Nephron progenitor cell (in vitro differentiated cells): ENCODE measurements at regions not wholly inside any gene's neighbourhood (a gene's known extent, or its start where the extent isn't known, plus 50 kb on each side); places are given as distances from the start of the nearest gene placed in this dataset.

Source experiments
- DNase-seq: peaks from one replicate; pipeline ENCODE4 v3.0.0; 2021
- H3K27ac Mint-ChIP-seq: 2 replicates; pipeline ENCODE4 v1.8.0; 2021; ENCODE audit warnings: mild to moderate bottlenecking, moderate library complexity, mixed read lengths
- H3K27me3 Mint-ChIP-seq: 2 replicates; pipeline ENCODE4 v1.8.0; 2021; ENCODE audit warnings: mild to moderate bottlenecking, low read depth, mixed read lengths; ENCODE audit not compliant: poor library complexity
- H3K36me3 Mint-ChIP-seq: 2 replicates; pipeline ENCODE4 v1.8.0; 2021; ENCODE audit warnings: low read depth, mixed read lengths
- H3K4me1 Mint-ChIP-seq: 2 replicates; pipeline ENCODE4 v1.8.0; 2021; ENCODE audit warnings: mixed read lengths
- H3K4me3 Mint-ChIP-seq: 2 replicates; pipeline ENCODE4 v1.8.0; 2021; ENCODE audit warnings: mild to moderate bottlenecking, moderate library complexity, mixed read lengths
- H3K9me3 Mint-ChIP-seq: 2 replicates; pipeline ENCODE4 v1.8.0; 2021; ENCODE audit warnings: mild to moderate bottlenecking, moderate library complexity, mixed read lengths
- TF ChIP-seq, protein P1 (sequence below): fragments of 200-600 bp; sonication (generic); IDR thresholded peaks from 2 replicates; pipeline ENCODE4 v1.5.0; 2021; ENCODE audit warnings: antibody characterized with exemption

DNA sequence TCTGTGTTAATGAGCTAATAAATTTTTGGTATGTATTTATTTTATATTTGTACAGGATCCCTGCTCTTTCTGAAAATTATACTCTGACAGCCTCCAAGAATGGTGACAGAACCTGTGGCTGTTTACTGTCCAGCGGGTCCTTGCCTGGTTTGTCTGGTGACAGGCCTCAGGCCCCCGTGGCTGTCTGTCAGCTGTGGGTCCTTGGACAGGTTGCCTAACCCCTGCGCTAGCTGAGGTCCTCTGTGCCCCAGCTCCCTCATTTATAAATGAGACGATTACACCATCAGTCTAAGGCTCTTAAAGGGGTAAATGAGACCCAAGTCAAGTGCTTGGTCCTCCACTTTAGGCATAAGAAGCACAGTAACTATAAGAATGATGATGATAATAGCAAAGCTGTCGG, 125.1 kb upstream of the COL5A1 start:
- H3K27me3 Mint-ChIP-seq, result peaks cover 9% of the 10 kb centered on the region
- H3K4me3 Mint-ChIP-seq, result no peak overlapping the region
- peaks cover 8% of the 10 kb centered on the region for H3K4me1 Mint-ChIP-seq
- H3K27ac Mint-ChIP-seq, result no peak overlapping the region
- TF ChIP-seq, protein P1, sequence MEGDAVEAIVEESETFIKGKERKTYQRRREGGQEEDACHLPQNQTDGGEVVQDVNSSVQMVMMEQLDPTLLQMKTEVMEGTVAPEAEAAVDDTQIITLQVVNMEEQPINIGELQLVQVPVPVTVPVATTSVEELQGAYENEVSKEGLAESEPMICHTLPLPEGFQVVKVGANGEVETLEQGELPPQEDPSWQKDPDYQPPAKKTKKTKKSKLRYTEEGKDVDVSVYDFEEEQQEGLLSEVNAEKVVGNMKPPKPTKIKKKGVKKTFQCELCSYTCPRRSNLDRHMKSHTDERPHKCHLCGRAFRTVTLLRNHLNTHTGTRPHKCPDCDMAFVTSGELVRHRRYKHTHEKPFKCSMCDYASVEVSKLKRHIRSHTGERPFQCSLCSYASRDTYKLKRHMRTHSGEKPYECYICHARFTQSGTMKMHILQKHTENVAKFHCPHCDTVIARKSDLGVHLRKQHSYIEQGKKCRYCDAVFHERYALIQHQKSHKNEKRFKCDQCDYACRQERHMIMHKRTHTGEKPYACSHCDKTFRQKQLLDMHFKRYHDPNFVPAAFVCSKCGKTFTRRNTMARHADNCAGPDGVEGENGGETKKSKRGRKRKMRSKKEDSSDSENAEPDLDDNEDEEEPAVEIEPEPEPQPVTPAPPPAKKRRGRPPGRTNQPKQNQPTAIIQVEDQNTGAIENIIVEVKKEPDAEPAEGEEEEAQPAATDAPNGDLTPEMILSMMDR, result no peak
- H3K36me3 Mint-ChIP-seq, result peaks cover 17% of the 10 kb centered on the region
- H3K9me3 Mint-ChIP-seq, result peaks cover 46% of the 10 kb centered on the region
- DNase-seq, result no peak

DNA sequence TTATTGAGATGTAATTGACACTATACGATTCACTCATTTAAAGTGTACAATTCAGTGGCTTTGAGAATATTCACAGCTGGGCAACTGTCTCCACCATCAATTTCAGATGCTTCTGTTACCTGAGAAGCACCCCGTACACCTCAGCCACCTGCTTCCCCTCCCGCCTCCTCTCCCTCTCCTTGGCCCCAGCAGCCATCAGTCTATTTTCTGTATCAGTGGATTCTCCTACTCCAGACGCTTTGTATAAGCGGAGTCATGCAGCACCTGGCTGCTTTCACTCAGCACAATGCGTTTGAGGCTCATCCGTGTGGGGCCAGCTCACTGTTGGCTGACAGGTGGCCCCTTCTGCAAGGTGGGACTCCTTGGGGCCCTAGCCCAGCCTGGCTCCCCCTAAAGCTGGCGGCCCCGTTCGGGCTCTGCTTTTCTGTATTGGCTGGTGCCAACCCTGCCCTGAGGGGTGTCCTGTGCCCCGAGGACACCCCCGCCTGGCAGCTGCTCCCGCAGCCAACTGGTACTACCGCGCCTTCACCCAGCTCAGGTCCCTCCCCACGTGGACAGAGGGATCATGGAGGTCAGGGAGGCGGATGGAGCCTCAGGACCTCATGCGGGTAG, 124.4 kb upstream of the COL5A1 start:
- Mint-ChIP-seq H3K4me3 (no peak overlapping the region), H3K9me3 (peaks cover 49% of the 10 kb centered on the region), H3K27ac (no peak overlapping the region), H3K36me3 (peaks cover 17% of the 10 kb centered on the region), H3K4me1 (peaks cover 12% of the 10 kb centered on the region), H3K27me3 (peaks cover 9% of the 10 kb centered on the region)
- no peak for DNase-seq
- TF ChIP-seq, protein P1, result no peak

DNA sequence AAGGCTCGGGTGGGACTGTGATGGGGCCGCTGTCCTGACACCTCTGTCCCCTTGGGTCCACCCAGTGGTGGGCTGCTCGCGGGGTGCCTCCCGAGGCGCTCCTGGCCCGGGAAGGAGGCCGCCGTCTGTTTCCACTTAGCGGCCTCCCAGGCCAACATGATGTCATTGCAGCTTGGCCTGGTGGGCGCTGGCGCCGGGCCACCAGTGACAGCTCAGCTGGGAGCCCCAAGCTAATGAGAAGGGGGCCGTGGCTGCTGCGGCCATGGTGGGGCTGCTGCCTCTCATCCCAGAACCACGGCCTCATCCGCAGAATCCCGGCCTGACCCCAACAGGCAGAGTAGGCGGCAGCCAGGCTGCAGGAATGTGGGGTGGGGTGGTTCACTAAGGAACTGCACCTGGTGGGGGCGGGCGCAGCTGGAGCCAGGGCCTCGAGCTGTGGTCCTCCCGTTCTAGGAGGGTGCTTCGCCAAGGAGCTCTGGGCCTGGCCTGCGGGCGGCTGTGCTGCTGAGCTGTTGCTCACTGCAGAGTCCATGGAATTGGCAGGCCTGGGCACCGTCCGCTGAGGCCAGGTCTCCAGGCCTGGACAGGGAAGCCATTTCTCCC, 123.5 kb upstream of the COL5A1 start:
- Mint-ChIP-seq H3K9me3 (peaks cover 41% of the 10 kb centered on the region), H3K36me3 (peaks cover 17% of the 10 kb centered on the region), H3K27me3 (peaks cover 11% of the 10 kb centered on the region), H3K4me3 (no peak overlapping the region), H3K4me1 (peaks cover 22% of the 10 kb centered on the region), H3K27ac (no peak overlapping the region)
- DNase-seq, result no peak
- TF ChIP-seq, protein P1, result no peak

DNA sequence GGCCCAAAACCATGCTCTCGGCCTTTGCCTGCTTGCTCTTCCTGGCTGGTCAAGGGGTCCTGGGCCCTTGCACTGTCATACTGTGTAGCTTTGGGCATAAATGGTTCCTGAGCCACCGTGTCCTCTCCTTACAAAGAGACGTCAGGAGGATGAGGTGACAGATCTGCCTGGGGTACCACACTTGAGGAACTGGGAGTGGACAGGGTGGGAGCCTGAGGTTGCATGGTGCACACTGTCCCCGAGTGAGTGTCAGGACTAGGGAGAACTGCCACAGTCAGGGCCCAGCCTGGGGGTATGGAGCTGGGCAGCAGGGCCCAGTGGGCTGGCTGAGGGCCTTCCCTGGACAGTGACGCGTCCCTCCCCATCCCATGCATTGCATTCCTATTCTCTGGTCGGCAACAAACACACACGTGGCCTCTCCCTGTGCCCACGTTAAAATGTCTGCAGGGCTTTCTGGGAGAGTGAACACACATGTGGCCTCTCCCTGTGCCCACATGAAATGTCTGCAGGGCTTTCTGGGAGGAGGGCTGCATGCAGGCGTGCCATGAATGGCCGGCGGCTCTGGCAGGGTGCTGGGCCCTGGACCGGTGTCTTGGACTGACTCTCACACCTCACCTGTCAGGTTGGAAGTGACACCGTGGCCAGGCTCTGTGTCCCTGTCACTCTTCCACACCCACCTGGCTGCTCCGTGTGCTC, 122.1 kb upstream of the COL5A1 start:
- no peak overlapping the region for H3K27ac Mint-ChIP-seq
- H3K36me3 Mint-ChIP-seq, result peaks cover 7% of the 10 kb centered on the region
- peaks cover 25% of the 10 kb centered on the region for H3K4me1 Mint-ChIP-seq
- H3K4me3 Mint-ChIP-seq, result no peak overlapping the region
- H3K27me3 Mint-ChIP-seq, result peaks cover 9% of the 10 kb centered on the region
- DNase-seq, result no peak
- H3K9me3 Mint-ChIP-seq, result peaks cover 28% of the 10 kb centered on the region
- TF ChIP-seq, protein P1, result no peak

DNA sequence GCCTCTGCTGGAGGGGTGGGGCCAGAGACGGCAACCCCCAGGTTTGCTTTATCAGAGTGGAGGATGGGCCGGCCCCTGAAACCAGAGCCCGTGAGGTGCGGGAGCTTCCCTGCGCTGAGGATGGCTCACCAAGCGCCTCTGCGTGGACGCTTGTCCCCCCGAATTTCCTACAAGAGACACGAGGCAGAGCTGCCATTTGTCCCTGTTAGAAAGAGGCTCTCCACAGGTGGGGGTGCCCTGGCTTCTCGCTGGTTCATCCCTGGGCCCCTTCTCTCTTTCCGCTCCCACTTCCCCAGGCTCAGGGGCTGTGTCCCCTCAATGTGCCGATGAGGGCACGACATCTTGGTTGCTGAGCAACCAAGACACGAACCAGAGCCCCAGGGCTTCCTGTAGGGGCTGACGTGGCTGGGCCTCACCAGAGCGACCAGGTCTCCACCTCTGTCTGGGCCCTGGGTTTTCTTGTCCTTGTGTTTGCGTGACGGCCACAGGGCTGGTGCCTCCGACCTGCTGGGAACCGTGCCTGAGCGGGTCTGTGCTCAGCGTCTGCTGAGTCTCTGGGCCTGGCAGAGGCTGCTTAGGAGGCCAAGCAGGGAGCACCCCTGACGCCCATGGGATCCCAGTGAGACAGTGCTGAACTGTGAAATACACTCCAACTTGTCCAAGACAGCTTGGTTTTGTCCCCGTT, 119.6 kb upstream of the COL5A1 start:
- H3K27me3 Mint-ChIP-seq, result peaks cover 17% of the 10 kb centered on the region
- H3K4me3 Mint-ChIP-seq, result no peak overlapping the region
- TF ChIP-seq, protein P1, result no peak
- DNase-seq, result no peak
- peaks cover 7% of the 10 kb centered on the region for H3K36me3 Mint-ChIP-seq
- H3K27ac Mint-ChIP-seq, result no peak overlapping the region
- H3K9me3 Mint-ChIP-seq, result peaks cover 26% of the 10 kb centered on the region
- peaks cover 27% of the 10 kb centered on the region for H3K4me1 Mint-ChIP-seq
